ENCODE measurements at regions not wholly inside any gene's neighbourhood (a gene's known extent, or its start where the extent isn't known, plus 50 kb on each side); places are given as distances from the start of the nearest gene placed in this dataset.
"Not testable (repeated sequence)": the region's sequence is repeated elsewhere in the genome, so short reads cannot be mapped to it uniquely, and the experiment has no call there.

- no peak for DNase-seq (ENCODE audit: low read depth in 2 of 2)
These were observed 234.7 kb upstream of the MAF start for GRCh38 chr16:79835194-79835593.

- no peak for DNase-seq (ENCODE audit: low read depth in 2 of 2)
These were observed 234.2 kb upstream of the MAF start for GRCh38 chr16:79834720-79835119.

- not testable (repeated sequence) for DNase-seq (ENCODE audit: low read depth in 2 of 2)
These were observed 233.5 kb upstream of the MAF start for GRCh38 chr16:79834003-79834402.

GRCh38 chr16:79833559-79833958 lies 233.0 kb upstream of the MAF start:
- DNase-seq (ENCODE audit: low read depth in 2 of 2): no peak

GRCh38 chr16:79826732-79827475 lies 226.4 kb upstream of the MAF start:
- no peak for DNase-seq (ENCODE audit: low read depth in 2 of 2)

- DNase-seq (ENCODE audit: low read depth in 2 of 2): no peak
These were observed 224.5 kb upstream of the MAF start for GRCh38 chr16:79825002-79825401.

GRCh38 chr16:79823639-79824038 lies 223.1 kb upstream of the MAF start:
- no peak for DNase-seq (ENCODE audit: low read depth in 2 of 2)

- DNase-seq (ENCODE audit: low read depth in 2 of 2): no peak
These were observed 221.4 kb upstream of the MAF start for GRCh38 chr16:79821911-79822310.

GRCh38 chr16:79816081-79816497 lies 215.6 kb upstream of the MAF start:
- DNase-seq (ENCODE audit: low read depth in 2 of 2): no peak

- no peak for DNase-seq (ENCODE audit: low read depth in 2 of 2)
These were observed 214.5 kb upstream of the MAF start for GRCh38 chr16:79815049-79815448.

- no peak for DNase-seq (ENCODE audit: low read depth in 2 of 2)
These were observed 213.6 kb upstream of the MAF start for GRCh38 chr16:79814124-79814523.

- no peak for DNase-seq (ENCODE audit: low read depth in 2 of 2)
These were observed 211.0 kb upstream of the MAF start for GRCh38 chr16:79811541-79811940.

GRCh38 chr16:79810449-79811189 lies 210.1 kb upstream of the MAF start:
- DNase-seq (ENCODE audit: low read depth in 2 of 2): no peak

GRCh38 chr16:79809376-79809775 lies 208.8 kb upstream of the MAF start:
- no peak for DNase-seq (ENCODE audit: low read depth in 2 of 2)

GRCh38 chr16:79808731-79809130 lies 208.2 kb upstream of the MAF start:
- no peak for DNase-seq (ENCODE audit: low read depth in 2 of 2)

- no peak for DNase-seq (ENCODE audit: low read depth in 2 of 2)
These were observed 206.2 kb upstream of the MAF start for GRCh38 chr16:79806757-79807156.

GRCh38 chr16:79805621-79806020 lies 205.1 kb upstream of the MAF start:
- DNase-seq (ENCODE audit: low read depth in 2 of 2): no peak

- no peak for DNase-seq (ENCODE audit: low read depth in 2 of 2)
These were observed 201.1 kb upstream of the MAF start for GRCh38 chr16:79801646-79802045.

GRCh38 chr16:79800016-79800608 lies 199.6 kb upstream of the MAF start:
- DNase-seq (ENCODE audit: low read depth in 2 of 2): no peak

- DNase-seq (ENCODE audit: low read depth in 2 of 2): no peak
These were observed 198.0 kb upstream of the MAF start for GRCh38 chr16:79798416-79799053.

GRCh38 chr16:79797486-79797885 lies 196.9 kb upstream of the MAF start:
- DNase-seq (ENCODE audit: low read depth in 2 of 2): no peak

- DNase-seq (ENCODE audit: low read depth in 2 of 2): no peak
These were observed 195.0 kb upstream of the MAF start for GRCh38 chr16:79795556-79795955.

Measured in activated CD8-positive, alpha-beta memory T cell treated with anti-CD3 and anti-CD28 coated beads for 4 hours (primary cell).